K562 (cell line): ENCODE measurements at regions not wholly inside any gene's neighbourhood (a gene's known extent, or its start where the extent isn't known, plus 50 kb on each side); places are given as distances from the start of the nearest gene placed in this dataset.

ENCODE experiments used
- ATAC-seq: fragments of 200-7000 bp; cut with Tn5 transposase; 3 replicates; pipeline ENCODE4 v1.9.1; 2020; ENCODE audit warnings: moderate library complexity
- BruUV-seq: library from RNA; stranded (reverse); fragments of 400-500 nt; replicated peaks from 2 replicates; lab custom pipeline; 2021; lab: Mats Ljungman, UMichigan
- CTCF ChIA-PET: fragments of 300-600 bp; formaldehyde crosslinking; extraction: SDS; loops from one replicate; lab custom pipeline; 2021; ENCODE audit warnings: low intra/inter-chr PET ratio; lab: Yijun Ruan, JAX
- POLR2A ChIA-PET: fragments of 300-600, 350-650 bp; sonication (Branson Sonifier 250); formaldehyde crosslinking; extraction: SDS; loops from one replicate; lab custom pipeline; 2021; ENCODE audit warnings: antibody characterized with exemption, inconsistent platforms; lab: Yijun Ruan, JAX
- DNase-seq, 4 experiments: peaks; one replicate each; pipeline versions ENCODE4 v3.0.0 to v3.0.0-alpha.2; 2011 to 2018; ENCODE audit warnings: low spot score in 3 of 4, mixed read lengths in 3 of 4; ENCODE audit errors: extremely low read depth in 1 of 4
- FAIRE-seq: peaks from 2 replicates; lab custom pipeline; 2011; peaks lifted over from hg19 to GRCh38; lab: Jason Lieb, UNC
- H2AFZ ChIP-seq: 2 replicates; pipeline ENCODE4 v1.6.0; 2011; ENCODE audit warnings: low read depth, low read length, control low read depth, inconsistent platforms
- H3K27ac ChIP-seq: fragments of 200-600 bp; 3 replicates; pipeline ENCODE4 v1.8.0; 2011; ENCODE audit warnings: low read depth, mild to moderate bottlenecking, control low read depth, inconsistent platforms, low read length, moderate library complexity, mixed read lengths; ENCODE audit errors: extremely low read depth
- H3K27me3 ChIP-seq, 2 experiments: fragments of 300-600 bp in 1 of 2; 2 replicates in 1 of 2; 3 replicates in 1 of 2; pipeline versions ENCODE4 v1.6.0 to v1.8.0; 2011; ENCODE audit warnings: inconsistent platforms in 2 of 2, low read length in 2 of 2, mild to moderate bottlenecking in 1 of 2, mixed read lengths in 1 of 2, moderate library complexity in 1 of 2; ENCODE audit not compliant: control insufficient read depth in 2 of 2, insufficient read depth in 2 of 2
- H3K36me3 ChIP-seq: fragments of 300-600 bp; 3 replicates; pipeline ENCODE4 v1.8.0; 2011; ENCODE audit warnings: mild to moderate bottlenecking, low read length, inconsistent platforms; ENCODE audit not compliant: control insufficient read depth, insufficient read depth
- H3K4me1 ChIP-seq, 2 experiments: fragments of 200-600 bp in 1 of 2; replicated peaks in 1 of 2; 2 replicates in 1 of 2; 3 replicates in 1 of 2; pipeline versions ENCODE4 v1.5.1 to v1.8.0; 2011; ENCODE audit warnings: inconsistent platforms in 2 of 2, low read length in 2 of 2, mild to moderate bottlenecking in 1 of 2, mixed read lengths in 1 of 2, moderate library complexity in 1 of 2; ENCODE audit not compliant: control insufficient read depth in 2 of 2, insufficient read depth in 2 of 2
- H3K4me2 ChIP-seq: 2 replicates; pipeline ENCODE4 v1.6.1; 2011; ENCODE audit warnings: low read length, control low read depth, inconsistent platforms, mixed read lengths; ENCODE audit not compliant: insufficient read depth
- H3K4me3 ChIP-seq: fragments of 200-600 bp; sonication (generic), shearing (Covaris generic); 2 replicates; pipeline ENCODE4 v1.5.1; 2016; ENCODE audit warnings: control low read depth, inconsistent platforms
- H3K79me2 ChIP-seq: fragments of 200-600 bp; 3 replicates; pipeline ENCODE4 v1.8.0; 2011; ENCODE audit warnings: low read length, inconsistent platforms; ENCODE audit not compliant: control insufficient read depth, insufficient read depth
- H3K9ac ChIP-seq, 2 experiments: 2 replicates each; pipeline versions ENCODE4 v1.6.0 to v1.6.1; 2011; ENCODE audit warnings: low read depth in 2 of 2, low read length in 2 of 2, control low read depth in 1 of 2, inconsistent platforms in 1 of 2, mild to moderate bottlenecking in 1 of 2, mixed read lengths in 1 of 2; ENCODE audit not compliant: insufficient read depth in 1 of 2
- H3K9me1 ChIP-seq: one replicate; pipeline ENCODE4 v1.6.0; 2011; ENCODE audit warnings: inconsistent platforms, mild to moderate bottlenecking, low read length, moderate library complexity; ENCODE audit not compliant: control insufficient read depth, insufficient read depth
- H3K9me3 ChIP-seq: replicated peaks from 2 replicates; pipeline ENCODE4 v1.5.1; 2011; ENCODE audit warnings: low read depth, low read length, inconsistent platforms; ENCODE audit not compliant: control insufficient read depth, insufficient read depth
- H4K20me1 ChIP-seq: replicated peaks from 2 replicates; pipeline ENCODE4 v1.6.1; 2011; ENCODE audit warnings: low read length, inconsistent platforms, mixed read lengths; ENCODE audit not compliant: control insufficient read depth, insufficient read depth
- EZH2 ChIP-seq: IDR thresholded peaks from 2 replicates; pipeline ENCODE4 v1.6.1; 2012; ENCODE audit warnings: low read depth, mild to moderate bottlenecking, inconsistent platforms, low read length, borderline replicate concordance
- ZBTB43 ChIP-seq: sonication (generic); formaldehyde crosslinking; IDR thresholded peaks from 2 replicates; pipeline ENCODE4 v1.8.0; 2023; ENCODE audit warnings: mild to moderate bottlenecking, missing genetic modification reagents
- ZFX ChIP-seq: sonication (generic); formaldehyde crosslinking; IDR thresholded peaks from 2 replicates; pipeline ENCODE4 v1.8.0; 2022; ENCODE audit warnings: mild to moderate bottlenecking, missing genetic modification reagents, moderate library complexity
- ZNF507 ChIP-seq: conservative IDR thresholded peaks from 2 replicates; pipeline ENCODE4 v1.6.1; 2017; ENCODE audit warnings: missing genetic modification characterization, missing compliant biosample characterization
- WGBS: fragments of 100-300 bp; shearing (Covaris generic); methylation state at CpG from one replicate; pipeline ENCODE4 v1.1.6; 2016; ENCODE audit warnings: low coverage, mixed read lengths; ENCODE audit not compliant: insufficient coverage; ENCODE audit errors: missing lambda C conversion rate; 5-methylcytosine and 5-hydroxymethylcytosine counted together
- in situ Hi-C: fragments of 300-500 bp; cut with MboI; formaldehyde crosslinking; loops from 4 replicates; pipeline ENCODE4 v1.15.0; 2018; ENCODE audit warnings: inconsistent platforms, mixed read lengths
- intact Hi-C: fragments of 100-400 bp; cut with micrococcal nuclease; formaldehyde crosslinking; loops from 2 replicates; pipeline ENCODE4 v1.14.2; 2022

DNA sequence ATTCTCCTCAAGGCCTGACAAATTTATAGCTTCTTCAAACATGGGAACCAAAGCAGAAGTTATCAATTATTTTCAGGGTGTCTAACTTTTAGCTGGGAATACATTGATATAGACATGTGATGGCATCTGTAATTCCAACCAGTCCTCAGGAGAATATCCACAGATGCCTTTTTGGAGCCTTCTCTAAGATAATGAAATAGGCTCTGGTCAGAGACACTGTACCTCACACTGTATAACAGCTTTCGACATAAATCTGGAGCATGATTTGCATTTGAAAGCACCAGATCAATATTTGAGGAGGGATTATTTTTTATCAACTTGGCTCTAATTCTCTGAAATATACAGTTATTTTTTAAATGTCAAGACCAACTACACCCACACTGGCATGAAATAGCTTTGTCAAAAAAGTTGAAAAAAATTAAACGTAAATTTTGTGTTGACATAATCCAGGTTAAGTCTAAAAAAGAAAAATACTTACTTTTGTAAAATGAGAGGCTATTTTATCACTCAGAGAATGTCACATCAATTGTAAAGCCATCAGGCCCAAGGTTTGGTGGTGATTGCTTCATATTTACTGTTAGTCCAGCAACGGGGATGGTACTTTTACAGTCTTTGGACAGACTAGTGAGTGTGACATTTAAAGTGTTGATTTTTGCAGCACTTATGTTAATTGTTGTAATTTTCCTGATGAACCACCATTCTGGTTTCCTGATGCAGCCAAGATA lies 177.0 kb upstream of the SP8 start:
- intact Hi-C loops = no loop called here
- H4K20me1 ChIP-seq = no peaks in the 10 kb centered on the region
- H3K27me3 ChIP-seq = no peaks in the 10 kb centered on the region
- in situ Hi-C loops = no loop called here
- ChIA-PET POLR2A (no interaction called here), CTCF (no interaction called here)
- H3K9me3 ChIP-seq = no peaks in the 10 kb centered on the region
- no peak overlapping the region for H3K27ac ChIP-seq
- no peaks in the 10 kb centered on the region for H3K79me2 ChIP-seq
- no peak for FAIRE-seq
- H3K4me2 ChIP-seq = no peak overlapping the region
- no peak for DNase-seq
- 15% methylated on average over 3 of the region's 3 CpGs for WGBS
- no peak for TF ChIP-seq ZBTB43
- no peak for TF ChIP-seq ZFX
- TF ChIP-seq EZH2 = no peak
- 0 out of 2 replicates have a peak, but pooled peaks have one; percentile 6 for TF ChIP-seq ZNF507 (tag)
- ATAC-seq = no peak
- H3K4me1 ChIP-seq = no peaks in the 10 kb centered on the region; a peak in 1 of 5 replicates
- no TSS peak for BruUV-seq
- H3K9ac ChIP-seq = no peak overlapping the region
- H3K4me3 ChIP-seq = no peak overlapping the region
- H3K9me1 ChIP-seq = no peaks in the 10 kb centered on the region
- no peak overlapping the region for H2AFZ ChIP-seq
- no peaks in the 10 kb centered on the region for H3K36me3 ChIP-seq
